PFSK-1 (cell line): ENCODE measurements at regions not wholly inside any gene's neighbourhood (a gene's known extent, or its start where the extent isn't known, plus 50 kb on each side); places are given as distances from the start of the nearest gene placed in this dataset.

ENCODE experiments used
- FOXP2 ChIP-seq: optimal IDR thresholded peaks from 2 replicates; pipeline ENCODE3; 2011; ENCODE audit warnings: borderline replicate concordance, control low read depth, inconsistent platforms; ENCODE audit not compliant: insufficient read depth; ENCODE audit errors: extremely low read length, extremely low read depth
- POLR2AphosphoS5 ChIP-seq: IDR thresholded peaks from 2 replicates; pipeline ENCODE4 v1.6.1; 2012; ENCODE audit warnings: low read depth, mild to moderate bottlenecking, control low read depth, low read length, moderate library complexity
- SIN3A ChIP-seq: IDR thresholded peaks from 2 replicates; pipeline ENCODE4 v1.6.1; 2012; ENCODE audit warnings: mild to moderate bottlenecking, low read length, moderate library complexity, borderline replicate concordance; ENCODE audit not compliant: insufficient read depth
- TAF1 ChIP-seq: IDR thresholded peaks from 2 replicates; pipeline ENCODE4 v1.6.1; 2012; ENCODE audit warnings: low read length, control low read depth, borderline replicate concordance; ENCODE audit not compliant: insufficient read depth
- TF ChIP-seq, protein P1 (sequence below), 2 experiments: IDR thresholded peaks; 2 replicates each; pipeline versions ENCODE4 v1.6.1 to v1.8.0; 2011 to 2012; ENCODE audit warnings: low read depth in 2 of 2, low read length in 2 of 2, control low read depth in 1 of 2, inconsistent platforms in 1 of 2, mild to moderate bottlenecking in 1 of 2, moderate library complexity in 1 of 2; ENCODE audit not compliant: insufficient read depth in 1 of 2

DNA sequence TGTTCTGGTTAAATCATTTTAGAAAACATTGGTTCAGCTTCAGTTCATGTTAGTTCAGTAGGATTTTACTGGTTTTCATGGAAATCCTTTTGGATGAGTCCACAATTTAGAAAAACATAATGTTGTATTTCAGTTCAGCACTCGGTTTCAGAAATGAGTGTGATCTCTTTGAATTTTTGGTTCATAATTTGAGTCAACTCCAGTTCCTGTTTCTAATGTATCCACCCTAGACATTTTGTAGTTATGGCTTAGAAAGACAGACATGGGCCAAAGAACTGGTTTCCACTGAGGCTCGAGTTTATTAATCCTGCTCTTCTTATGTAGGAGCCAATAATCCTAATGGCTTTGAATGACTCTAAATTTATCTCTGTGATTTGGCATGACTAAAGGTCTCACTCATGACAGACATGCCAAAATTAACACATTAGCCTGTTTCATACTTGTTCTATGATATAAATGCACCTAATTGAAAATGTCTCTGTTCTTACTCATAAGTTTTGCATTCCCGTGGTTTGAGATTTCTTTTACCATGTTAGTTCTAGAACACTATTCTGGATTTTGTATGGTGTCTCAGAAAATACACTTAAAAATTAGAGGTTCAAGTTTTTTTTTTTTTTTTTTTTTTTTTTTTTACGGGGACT lies 82.3 kb upstream of the SPRED2 start:
- TF ChIP-seq POLR2AphosphoS5 (no peak), FOXP2 (no peak), SIN3A (no peak), TAF1 (no peak)
- TF ChIP-seq, protein P1, sequence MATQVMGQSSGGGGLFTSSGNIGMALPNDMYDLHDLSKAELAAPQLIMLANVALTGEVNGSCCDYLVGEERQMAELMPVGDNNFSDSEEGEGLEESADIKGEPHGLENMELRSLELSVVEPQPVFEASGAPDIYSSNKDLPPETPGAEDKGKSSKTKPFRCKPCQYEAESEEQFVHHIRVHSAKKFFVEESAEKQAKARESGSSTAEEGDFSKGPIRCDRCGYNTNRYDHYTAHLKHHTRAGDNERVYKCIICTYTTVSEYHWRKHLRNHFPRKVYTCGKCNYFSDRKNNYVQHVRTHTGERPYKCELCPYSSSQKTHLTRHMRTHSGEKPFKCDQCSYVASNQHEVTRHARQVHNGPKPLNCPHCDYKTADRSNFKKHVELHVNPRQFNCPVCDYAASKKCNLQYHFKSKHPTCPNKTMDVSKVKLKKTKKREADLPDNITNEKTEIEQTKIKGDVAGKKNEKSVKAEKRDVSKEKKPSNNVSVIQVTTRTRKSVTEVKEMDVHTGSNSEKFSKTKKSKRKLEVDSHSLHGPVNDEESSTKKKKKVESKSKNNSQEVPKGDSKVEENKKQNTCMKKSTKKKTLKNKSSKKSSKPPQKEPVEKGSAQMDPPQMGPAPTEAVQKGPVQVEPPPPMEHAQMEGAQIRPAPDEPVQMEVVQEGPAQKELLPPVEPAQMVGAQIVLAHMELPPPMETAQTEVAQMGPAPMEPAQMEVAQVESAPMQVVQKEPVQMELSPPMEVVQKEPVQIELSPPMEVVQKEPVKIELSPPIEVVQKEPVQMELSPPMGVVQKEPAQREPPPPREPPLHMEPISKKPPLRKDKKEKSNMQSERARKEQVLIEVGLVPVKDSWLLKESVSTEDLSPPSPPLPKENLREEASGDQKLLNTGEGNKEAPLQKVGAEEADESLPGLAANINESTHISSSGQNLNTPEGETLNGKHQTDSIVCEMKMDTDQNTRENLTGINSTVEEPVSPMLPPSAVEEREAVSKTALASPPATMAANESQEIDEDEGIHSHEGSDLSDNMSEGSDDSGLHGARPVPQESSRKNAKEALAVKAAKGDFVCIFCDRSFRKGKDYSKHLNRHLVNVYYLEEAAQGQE (IDR thresholded peaks at IDR 0.05; ENCODE audit: insufficient read depth in 1 of 2, low read depth in 2 of 2, low read length in 2 of 2) = no peak

DNA sequence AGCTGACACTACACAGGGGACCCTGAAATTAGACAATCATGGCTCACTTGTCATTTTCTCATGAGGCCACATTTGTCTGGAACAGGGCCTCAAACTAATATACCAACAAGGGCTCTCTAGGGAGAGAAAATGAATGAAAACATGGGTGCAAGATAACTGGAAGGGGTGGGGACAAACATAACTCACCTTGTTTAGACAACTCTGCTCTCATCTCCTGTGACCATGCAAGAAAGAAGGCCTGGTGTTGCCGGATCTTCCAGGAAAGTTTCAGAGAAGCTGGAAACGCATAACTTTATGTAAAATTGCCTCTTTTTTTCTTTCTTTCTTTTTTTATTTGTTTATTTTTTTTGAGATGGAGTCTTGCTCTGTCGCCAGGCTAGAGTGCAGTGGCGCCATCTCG lies 80.4 kb upstream of the SPRED2 start:
- TF ChIP-seq POLR2AphosphoS5 (no peak), FOXP2 (no peak), SIN3A (no peak), TAF1 (no peak)
- TF ChIP-seq, protein P1 (IDR thresholded peaks at IDR 0.05; ENCODE audit: insufficient read depth in 1 of 2, low read depth in 2 of 2, low read length in 2 of 2) = no peak

DNA sequence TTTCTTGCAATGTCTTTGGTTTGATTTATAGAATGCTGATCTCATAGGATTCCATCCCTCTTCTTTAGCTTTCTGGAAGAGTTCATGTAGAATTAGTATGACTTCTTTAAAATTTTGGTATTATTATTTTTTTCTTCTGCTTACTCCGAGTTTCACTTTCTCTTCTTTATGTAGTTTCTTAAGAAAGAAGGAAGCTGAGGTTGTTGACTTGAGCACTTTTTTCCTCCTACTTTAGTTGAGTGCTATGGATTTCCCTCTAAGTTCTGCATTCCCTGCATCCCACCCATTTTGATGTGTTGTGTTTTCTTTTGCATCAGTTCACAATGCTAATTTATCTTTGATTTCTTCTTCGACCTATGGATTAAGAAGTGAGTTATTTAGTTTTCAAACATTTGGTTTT lies 78.9 kb upstream of the SPRED2 start:
- TF ChIP-seq SIN3A (no peak), TAF1 (no peak), POLR2AphosphoS5 (no peak), FOXP2 (no peak)
- TF ChIP-seq, protein P1 (IDR thresholded peaks at IDR 0.05; ENCODE audit: insufficient read depth in 1 of 2, low read depth in 2 of 2, low read length in 2 of 2) = no peak

DNA sequence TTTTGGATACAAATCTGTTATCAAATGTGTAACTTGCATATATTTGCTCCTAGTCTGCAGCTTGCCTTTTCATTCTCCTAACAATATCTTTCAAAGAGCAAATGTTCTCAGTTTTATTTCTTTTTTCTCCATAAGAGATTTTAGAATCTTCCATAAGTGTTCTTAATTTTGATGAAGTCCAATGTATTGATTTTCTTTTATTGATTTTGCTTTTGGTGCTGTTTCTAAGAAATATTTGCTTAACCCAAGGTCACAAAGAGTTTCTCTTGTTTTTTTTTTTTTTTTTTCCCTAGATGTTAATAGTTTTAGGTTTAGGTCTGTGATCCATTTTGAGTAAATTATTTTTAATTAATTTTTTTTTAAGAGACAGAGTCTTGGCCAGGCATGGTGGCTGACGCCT lies 75.8 kb upstream of the SPRED2 start:
- TF ChIP-seq POLR2AphosphoS5 (no peak), TAF1 (no peak), FOXP2 (no peak), SIN3A (no peak)
- TF ChIP-seq, protein P1 (IDR thresholded peaks at IDR 0.05; ENCODE audit: insufficient read depth in 1 of 2, low read depth in 2 of 2, low read length in 2 of 2) = no peak
